Testis (tissue), 2 donors: ENCODE measurements at regions not wholly inside any gene's neighbourhood (a gene's known extent, or its start where the extent isn't known, plus 50 kb on each side); places are given as distances from the start of the nearest gene placed in this dataset.

Source experiments
- CTCF ChIP-seq, 3 experiments: fragments of 450-650 bp in 2 of 3; fragments of 200-600 bp in 1 of 3; sonication (generic) in 1 of 3; IDR thresholded peaks; one replicate each; pipeline ENCODE4 v1.5.1; 2016 to 2019; ENCODE audit warnings: antibody characterized with exemption in 3 of 3, mild to moderate bottlenecking in 2 of 3, moderate library complexity in 1 of 3
- POLR2A ChIP-seq: fragments of 450-650 bp; IDR thresholded peaks from one replicate; pipeline ENCODE4 v1.6.1; 2017; ENCODE audit warnings: antibody characterized with exemption, mild to moderate bottlenecking, moderate library complexity

GRCh38 chr1:240005997-240006650 lies 85.6 kb upstream of the FMN2 start:
- TF ChIP-seq CTCF (IDR thresholded peaks at IDR 0.05) (no peak), POLR2A (no peak)
